ENCODE measurements at regions not wholly inside any gene's neighbourhood (a gene's known extent, or its start where the extent isn't known, plus 50 kb on each side); places are given as distances from the start of the nearest gene placed in this dataset.

DNA sequence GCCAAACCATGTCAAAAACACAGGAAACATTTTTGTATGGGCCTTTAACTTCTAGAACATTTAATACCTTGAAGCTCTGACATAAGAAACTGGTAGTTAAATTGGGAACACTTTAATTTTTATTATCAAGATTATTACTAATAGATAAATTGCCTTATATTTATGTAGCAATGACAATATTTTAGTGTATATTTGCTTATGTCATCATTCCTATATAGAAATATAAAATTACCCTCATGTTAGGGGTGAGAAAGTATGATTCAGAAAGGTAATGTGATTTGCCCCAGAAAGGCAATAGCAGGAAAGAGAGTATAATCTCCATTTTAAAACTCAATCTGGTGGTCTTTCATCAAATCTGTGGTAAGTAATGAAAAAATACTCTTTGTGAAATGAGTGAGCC, 147.4 kb downstream of the IL15 start:
- Mint-ChIP-seq H3K4me3 (no peak overlapping the region), H3K36me3 (ENCODE audit: low read depth) (no peaks in the 10 kb centered on the region), H3K4me1 (no peaks in the 10 kb centered on the region), H3K27me3 (no peaks in the 10 kb centered on the region), H3K9me3 (no peaks in the 10 kb centered on the region), H3K27ac (no peak overlapping the region)
- ChIA-PET CTCF (no interaction called here), POLR2A (no interaction called here)
- no peak for DNase-seq

- H3K27ac Mint-ChIP-seq = no peak overlapping the region
- DNase-seq = no peak
- no peak overlapping the region for H3K4me3 Mint-ChIP-seq
- H3K9me3 Mint-ChIP-seq = no peaks in the 10 kb centered on the region
- no peaks in the 10 kb centered on the region for H3K27me3 Mint-ChIP-seq
- H3K4me1 Mint-ChIP-seq = no peaks in the 10 kb centered on the region
- ChIA-PET CTCF (no interaction called here), POLR2A (no interaction called here)
- no peaks in the 10 kb centered on the region for H3K36me3 Mint-ChIP-seq (ENCODE audit: low read depth)
Observed at GRCh38 chr4:141786946-141787345, 150.6 kb downstream of the IL15 start.

DNA sequence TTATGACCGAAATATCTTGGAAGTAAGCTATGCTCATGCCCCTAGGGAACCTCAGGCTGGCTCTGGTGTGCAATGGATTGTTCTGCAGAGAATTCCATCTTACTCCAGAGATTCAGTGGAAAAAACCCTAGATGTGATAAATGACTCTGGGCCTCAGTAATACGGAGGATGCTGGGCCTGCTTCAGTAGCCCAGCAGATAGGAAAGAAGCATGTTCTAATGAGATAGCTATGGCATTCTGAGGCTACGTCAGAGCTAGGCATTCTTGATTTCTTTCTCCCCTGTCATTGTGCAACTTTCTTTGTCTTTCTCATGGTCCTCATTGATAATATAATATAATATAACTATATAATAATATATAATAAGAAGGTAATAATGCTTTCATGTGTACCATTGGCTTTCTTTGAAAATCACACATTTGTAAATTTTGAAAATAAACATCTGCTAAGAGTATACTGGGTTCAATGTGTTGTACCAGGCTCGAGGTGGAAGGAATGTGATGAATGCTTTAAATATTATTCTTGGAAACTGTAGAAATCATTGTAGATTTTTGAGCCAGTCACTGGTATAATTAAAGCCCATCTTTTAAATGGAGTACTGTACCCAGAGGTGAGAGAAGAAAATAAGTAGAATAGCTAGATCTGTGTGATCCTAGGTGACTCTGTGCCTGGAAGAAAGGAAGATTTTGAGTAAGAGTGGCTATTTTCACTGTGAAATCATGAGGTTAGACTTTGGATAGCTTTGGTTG, 152.0 kb downstream of the IL15 start:
- no peak overlapping the region for H3K27ac Mint-ChIP-seq
- no peak overlapping the region for H3K4me3 Mint-ChIP-seq
- H3K36me3 Mint-ChIP-seq (ENCODE audit: low read depth) = no peaks in the 10 kb centered on the region
- H3K27me3 Mint-ChIP-seq = no peaks in the 10 kb centered on the region
- H3K9me3 Mint-ChIP-seq = no peaks in the 10 kb centered on the region
- DNase-seq = no peak
- H3K4me1 Mint-ChIP-seq = no peaks in the 10 kb centered on the region
- ChIA-PET CTCF (no interaction called here), POLR2A (no interaction called here)

- H3K4me3 Mint-ChIP-seq = no peak overlapping the region
- no peak for DNase-seq
- ChIA-PET POLR2A (no interaction called here), CTCF (no interaction called here)
- no peaks in the 10 kb centered on the region for H3K36me3 Mint-ChIP-seq (ENCODE audit: low read depth)
- no peaks in the 10 kb centered on the region for H3K9me3 Mint-ChIP-seq
- H3K4me1 Mint-ChIP-seq = no peaks in the 10 kb centered on the region
- H3K27me3 Mint-ChIP-seq = no peaks in the 10 kb centered on the region
- H3K27ac Mint-ChIP-seq = no peak overlapping the region
Observed at GRCh38 chr4:141789716-141790115, 153.3 kb downstream of the IL15 start.

GRCh38 chr4:141792164-141792563, 155.8 kb downstream of the IL15 start:
- Mint-ChIP-seq H3K27ac (no peak overlapping the region), H3K4me3 (no peak overlapping the region), H3K9me3 (no peaks in the 10 kb centered on the region), H3K36me3 (ENCODE audit: low read depth) (no peaks in the 10 kb centered on the region), H3K4me1 (no peaks in the 10 kb centered on the region), H3K27me3 (no peaks in the 10 kb centered on the region)
- ChIA-PET POLR2A (no interaction called here), CTCF (no interaction called here)
- DNase-seq = no peak

- Mint-ChIP-seq H3K27me3 (peaks cover 2% of the 10 kb centered on the region), H3K4me3 (no peak overlapping the region), H3K9me3 (no peaks in the 10 kb centered on the region), H3K4me1 (no peaks in the 10 kb centered on the region), H3K36me3 (ENCODE audit: low read depth) (no peaks in the 10 kb centered on the region), H3K27ac (no peak overlapping the region)
- DNase-seq = no peak
- ChIA-PET CTCF (interaction anchor here (0.6 to 0.9 kb wide), 2 partner anchors 8 to 13 kb away, joined by 3 read pairs; no protein-coding TSS in a partner anchor), POLR2A (no interaction called here)
Observed at GRCh38 chr4:141797966-141798365, 161.6 kb downstream of the IL15 start.

GRCh38 chr4:141801558-141801957, 165.2 kb downstream of the IL15 start:
- POLR2A ChIA-PET = no interaction called here
- no peak for DNase-seq
- no peak overlapping the region for H3K27ac Mint-ChIP-seq
- CTCF ChIA-PET = no interaction called here
- H3K36me3 Mint-ChIP-seq (ENCODE audit: low read depth) = no peaks in the 10 kb centered on the region
- H3K27me3 Mint-ChIP-seq = peaks cover 2% of the 10 kb centered on the region
- no peaks in the 10 kb centered on the region for H3K9me3 Mint-ChIP-seq
- H3K4me1 Mint-ChIP-seq = no peaks in the 10 kb centered on the region
- H3K4me3 Mint-ChIP-seq = no peak overlapping the region

GRCh38 chr4:141802333-141802732, 165.9 kb downstream of the IL15 start:
- Mint-ChIP-seq H3K27me3 (peaks cover 2% of the 10 kb centered on the region), H3K36me3 (ENCODE audit: low read depth) (no peaks in the 10 kb centered on the region), H3K4me3 (no peak overlapping the region), H3K27ac (no peak overlapping the region), H3K4me1 (no peaks in the 10 kb centered on the region), H3K9me3 (no peaks in the 10 kb centered on the region)
- DNase-seq = no peak
- ChIA-PET CTCF (no interaction called here), POLR2A (no interaction called here)

DNA sequence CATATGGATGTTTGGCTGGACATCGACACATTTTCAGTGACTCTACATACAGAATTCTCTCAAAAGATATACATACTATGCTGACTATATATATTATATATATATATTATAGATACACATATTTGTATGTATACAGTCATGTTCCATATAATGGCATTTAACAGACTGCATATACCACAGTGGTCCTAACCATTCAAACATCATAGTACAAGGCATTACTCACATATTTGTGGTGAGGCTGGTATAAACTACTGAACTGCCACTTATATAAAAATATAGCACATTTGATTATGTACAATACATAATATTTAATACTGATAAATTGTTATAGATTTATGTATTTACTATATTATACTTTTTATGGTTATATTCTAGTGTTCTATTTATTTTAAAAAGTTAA, 168.5 kb downstream of the IL15 start:
- ChIA-PET CTCF (no interaction called here), POLR2A (no interaction called here)
- H3K27ac Mint-ChIP-seq = no peak overlapping the region
- no peaks in the 10 kb centered on the region for H3K36me3 Mint-ChIP-seq (ENCODE audit: low read depth)
- H3K9me3 Mint-ChIP-seq = no peaks in the 10 kb centered on the region
- peaks cover 2% of the 10 kb centered on the region for H3K27me3 Mint-ChIP-seq
- no peaks in the 10 kb centered on the region for H3K4me1 Mint-ChIP-seq
- H3K4me3 Mint-ChIP-seq = no peak overlapping the region
- no peak for DNase-seq

GRCh38 chr4:141807103-141807891, 170.9 kb downstream of the IL15 start:
- ChIA-PET CTCF (no interaction called here), POLR2A (interaction anchor here (0.7 kb wide), 1 partner anchor 32 kb away, joined by 3 read pairs; no protein-coding TSS in a partner anchor)
- Mint-ChIP-seq H3K27ac (no peak overlapping the region), H3K27me3 (no peaks in the 10 kb centered on the region), H3K36me3 (ENCODE audit: low read depth) (no peaks in the 10 kb centered on the region), H3K4me3 (no peak overlapping the region), H3K9me3 (no peaks in the 10 kb centered on the region), H3K4me1 (no peaks in the 10 kb centered on the region)
- no peak for DNase-seq

- H3K27me3 Mint-ChIP-seq = no peaks in the 10 kb centered on the region
- H3K9me3 Mint-ChIP-seq = no peaks in the 10 kb centered on the region
- no peak overlapping the region for H3K4me3 Mint-ChIP-seq
- ChIA-PET CTCF (interaction anchor here (0.7 kb wide), 1 partner anchor 12 kb away, joined by 3 read pairs; no protein-coding TSS in a partner anchor), POLR2A (no interaction called here)
- H3K36me3 Mint-ChIP-seq (ENCODE audit: low read depth) = no peaks in the 10 kb centered on the region
- H3K27ac Mint-ChIP-seq = no peak overlapping the region
- no peaks in the 10 kb centered on the region for H3K4me1 Mint-ChIP-seq
- no peak for DNase-seq
Observed at GRCh38 chr4:141810038-141810711, 173.8 kb downstream of the IL15 start.

- no peaks in the 10 kb centered on the region for H3K4me1 Mint-ChIP-seq
- no peak for DNase-seq
- no peak overlapping the region for H3K27ac Mint-ChIP-seq
- POLR2A ChIA-PET = no interaction called here
- no peaks in the 10 kb centered on the region for H3K27me3 Mint-ChIP-seq
- H3K36me3 Mint-ChIP-seq (ENCODE audit: low read depth) = no peaks in the 10 kb centered on the region
- H3K4me3 Mint-ChIP-seq = no peak overlapping the region
- H3K9me3 Mint-ChIP-seq = no peaks in the 10 kb centered on the region
- CTCF ChIA-PET = interaction anchor here (0.7 kb wide), 1 partner anchor 13 kb away, joined by 3 read pairs; no protein-coding TSS in a partner anchor
Observed at GRCh38 chr4:141810712-141811375, 174.5 kb downstream of the IL15 start.

DNA sequence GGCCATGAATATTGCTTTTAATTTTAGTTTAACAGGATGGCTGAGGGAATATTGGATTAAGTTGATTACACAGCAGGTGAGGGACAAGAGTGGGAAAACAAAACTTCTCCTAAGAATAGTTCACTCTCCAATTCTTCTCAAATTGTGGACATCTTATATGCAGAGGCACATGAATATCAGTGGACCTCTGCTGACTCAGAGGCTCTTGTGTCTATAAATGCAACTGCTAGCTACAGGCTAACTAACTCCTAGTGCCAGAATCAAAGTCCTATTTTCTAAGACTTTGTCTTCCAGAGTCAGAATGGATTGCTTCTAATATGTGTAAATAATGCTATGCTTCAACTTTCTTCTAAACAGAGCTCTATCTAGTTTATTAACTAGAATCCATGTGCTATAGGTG, 175.8 kb downstream of the IL15 start:
- no peak for DNase-seq
- no peaks in the 10 kb centered on the region for H3K36me3 Mint-ChIP-seq (ENCODE audit: low read depth)
- peaks cover 4% of the 10 kb centered on the region for H3K27me3 Mint-ChIP-seq
- CTCF ChIA-PET = no interaction called here
- H3K9me3 Mint-ChIP-seq = no peaks in the 10 kb centered on the region
- H3K4me1 Mint-ChIP-seq = no peaks in the 10 kb centered on the region
- POLR2A ChIA-PET = no interaction called here
- H3K27ac Mint-ChIP-seq = no peak overlapping the region
- H3K4me3 Mint-ChIP-seq = no peak overlapping the region

All from activated CD4-positive, alpha-beta memory T cell treated with anti-CD3 and anti-CD28 coated beads, Interleukin-2, amount 10 ng/mL, durations not matched to agents 7 days and 5 days (primary cell).